Esophagus muscularis mucosa (tissue), 4 donors: ENCODE measurements at regions not wholly inside any gene's neighbourhood (a gene's known extent, or its start where the extent isn't known, plus 50 kb on each side); places are given as distances from the start of the nearest gene placed in this dataset.

ENCODE experiments used
- DNase-seq: peaks from one replicate; pipeline ENCODE4 v3.0.0-alpha.2; 2017; ENCODE audit errors: extremely low spot score
- H3K27ac ChIP-seq, 4 donors: fragments of 200-600 bp; sonication (generic); replicated peaks in 1 of 4; 1 replicate in 3 of 4; 2 replicates in 1 of 4; pipeline ENCODE4 v1.5.1; 2016 to 2019; ENCODE audit warnings: mild to moderate bottlenecking in 1 of 4
- H3K27me3 ChIP-seq, 4 donors: fragments of 200-600 bp; sonication (generic); one replicate each; pipeline versions ENCODE4 v1.5.1 to v1.6.0; 2016 to 2019
- H3K36me3 ChIP-seq, 4 donors: fragments of 200-600 bp; sonication (generic); one replicate each; pipeline ENCODE4 v1.5.1; 2016 to 2019
- H3K4me1 ChIP-seq, 4 donors: fragments of 200-600 bp; sonication (generic); one replicate each; pipeline ENCODE4 v1.5.1; 2016 to 2019
- H3K4me3 ChIP-seq, 4 donors: fragments of 200-600 bp; sonication (generic); 1 replicate in 2 of 4; 2 replicates in 2 of 4; pipeline ENCODE4 v1.5.1; 2016 to 2019; ENCODE audit warnings: mild to moderate bottlenecking in 4 of 4, moderate library complexity in 1 of 4
- H3K9me3 ChIP-seq, 4 donors: fragments of 200-600 bp; sonication (generic); 1 replicate in 3 of 4; 2 replicates in 1 of 4; pipeline ENCODE4 v1.5.1; 2016 to 2019
- EP300 ChIP-seq: sonication (generic); formaldehyde crosslinking; IDR thresholded peaks from one replicate; pipeline ENCODE4 v1.6.1; 2017; ENCODE audit warnings: antibody characterized with exemption
- POLR2A ChIP-seq: fragments of 450-650 bp; IDR thresholded peaks from one replicate; pipeline ENCODE4 v1.6.1; 2017; ENCODE audit warnings: antibody characterized with exemption, moderate library complexity, mild to moderate bottlenecking, low read depth
- POLR2AphosphoS5 ChIP-seq, 2 donors: sonication (generic); formaldehyde crosslinking; IDR thresholded peaks; one replicate each; pipeline ENCODE4 v1.6.1; 2017; ENCODE audit warnings: antibody characterized with exemption in 2 of 2
- WGBS: methylation state at CpG from one replicate; pipeline ENCODE4 v1.1.5; 2018; 5-methylcytosine and 5-hydroxymethylcytosine counted together
- intact Hi-C: fragments of 100-400 bp; cut with DNase I; formaldehyde crosslinking; loops from one replicate; pipeline ENCODE4 v1.15.1; 2023
- TF ChIP-seq, protein P1 (sequence below), 3 experiments: fragments of 200-600 bp in 2 of 3; fragments of 450-650 bp in 1 of 3; sonication (generic) in 2 of 3; IDR thresholded peaks; one replicate each; pipeline ENCODE4 v1.5.1; 2017 to 2019; ENCODE audit warnings: antibody characterized with exemption in 3 of 3, mild to moderate bottlenecking in 2 of 3, moderate library complexity in 1 of 3

DNA sequence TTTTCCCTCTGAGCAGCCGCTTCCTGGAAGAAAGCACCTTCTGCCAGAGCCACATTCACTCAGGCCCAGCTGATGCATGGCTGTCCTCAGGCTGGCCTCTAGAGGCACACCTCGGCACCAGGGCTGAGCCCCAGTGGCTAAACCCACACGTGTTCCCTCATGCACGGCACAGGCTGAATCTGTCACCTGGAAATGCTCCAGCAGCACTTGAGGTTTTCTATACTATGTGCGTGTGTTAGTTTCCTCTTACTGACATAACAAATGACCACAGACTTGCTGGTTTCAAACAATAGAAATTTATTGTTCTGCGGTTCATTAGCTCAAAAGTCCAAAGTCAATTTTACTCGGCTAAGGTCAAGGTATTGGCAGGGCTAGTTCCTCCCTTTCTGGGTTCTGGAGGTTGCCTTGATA is 141.4 kb downstream of the LRRC70 start:
- H3K4me1 ChIP-seq, result no peaks in the 10 kb centered on the region
- H3K9me3 ChIP-seq, result no peaks in the 10 kb centered on the region
- H3K27ac ChIP-seq, result no peak overlapping the region
- H3K27me3 ChIP-seq, result peaks cover 0 to 6% (median 0%) of the 10 kb centered on the region in 4 donors
- TF ChIP-seq POLR2A (no peak), EP300 (no peak), POLR2AphosphoS5 (IDR thresholded peaks at IDR 0.05) (no peak)
- TF ChIP-seq, protein P1, sequence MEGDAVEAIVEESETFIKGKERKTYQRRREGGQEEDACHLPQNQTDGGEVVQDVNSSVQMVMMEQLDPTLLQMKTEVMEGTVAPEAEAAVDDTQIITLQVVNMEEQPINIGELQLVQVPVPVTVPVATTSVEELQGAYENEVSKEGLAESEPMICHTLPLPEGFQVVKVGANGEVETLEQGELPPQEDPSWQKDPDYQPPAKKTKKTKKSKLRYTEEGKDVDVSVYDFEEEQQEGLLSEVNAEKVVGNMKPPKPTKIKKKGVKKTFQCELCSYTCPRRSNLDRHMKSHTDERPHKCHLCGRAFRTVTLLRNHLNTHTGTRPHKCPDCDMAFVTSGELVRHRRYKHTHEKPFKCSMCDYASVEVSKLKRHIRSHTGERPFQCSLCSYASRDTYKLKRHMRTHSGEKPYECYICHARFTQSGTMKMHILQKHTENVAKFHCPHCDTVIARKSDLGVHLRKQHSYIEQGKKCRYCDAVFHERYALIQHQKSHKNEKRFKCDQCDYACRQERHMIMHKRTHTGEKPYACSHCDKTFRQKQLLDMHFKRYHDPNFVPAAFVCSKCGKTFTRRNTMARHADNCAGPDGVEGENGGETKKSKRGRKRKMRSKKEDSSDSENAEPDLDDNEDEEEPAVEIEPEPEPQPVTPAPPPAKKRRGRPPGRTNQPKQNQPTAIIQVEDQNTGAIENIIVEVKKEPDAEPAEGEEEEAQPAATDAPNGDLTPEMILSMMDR (IDR thresholded peaks at IDR 0.05), result no peak
- no peak for DNase-seq
- no peaks in the 10 kb centered on the region for H3K36me3 ChIP-seq
- WGBS, result 21% methylated on average over 7 of the region's 7 CpGs
- H3K4me3 ChIP-seq, result no peak overlapping the region
- intact Hi-C loops, result no loop called here

DNA sequence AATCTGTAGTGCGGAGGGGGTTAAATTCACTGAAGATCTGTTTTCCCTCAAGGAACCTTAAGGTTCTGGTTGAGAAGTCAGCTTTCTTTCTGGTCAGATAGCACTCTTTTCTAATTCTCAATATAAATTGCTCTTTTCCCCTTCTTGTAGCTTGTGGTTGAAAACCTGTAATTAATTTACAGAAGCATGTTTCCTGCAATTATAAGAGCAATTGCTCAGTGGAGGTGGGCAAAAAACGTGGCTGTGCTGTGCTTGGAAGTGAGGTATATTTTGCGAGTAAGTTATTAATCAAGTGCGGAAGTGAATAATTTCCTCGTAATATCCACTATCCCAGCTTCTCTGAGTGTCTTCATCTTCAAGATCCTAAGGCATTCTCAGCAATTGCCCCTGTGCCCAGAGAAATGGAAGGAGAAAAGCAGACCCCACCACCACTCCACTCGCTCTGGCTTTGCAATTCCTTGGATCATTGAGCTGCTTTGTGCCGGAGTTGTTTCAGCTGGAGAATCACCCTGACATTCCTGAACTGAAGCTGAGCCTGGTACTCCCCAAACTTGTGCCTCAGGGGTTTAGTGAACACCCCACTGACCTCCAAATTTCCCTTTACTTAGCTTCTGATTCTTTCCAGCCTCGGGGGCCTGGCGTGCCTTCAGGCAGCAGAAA is 140.6 kb downstream of the LRRC70 start:
- peaks cover 0 to 6% (median 0%) of the 10 kb centered on the region in 4 donors for H3K27me3 ChIP-seq
- no peak for TF ChIP-seq POLR2A
- no peak for TF ChIP-seq POLR2AphosphoS5 (IDR thresholded peaks at IDR 0.05)
- no peak for TF ChIP-seq EP300
- TF ChIP-seq, protein P1 (IDR thresholded peaks at IDR 0.05), result no peak
- no peak overlapping the region for H3K4me3 ChIP-seq
- H3K9me3 ChIP-seq, result no peaks in the 10 kb centered on the region
- no peaks in the 10 kb centered on the region for H3K36me3 ChIP-seq
- H3K4me1 ChIP-seq, result no peaks in the 10 kb centered on the region
- intact Hi-C loops, result no loop called here
- no peak for DNase-seq
- WGBS, result 78% methylated on average over 9 of the region's 9 CpGs
- no peak overlapping the region for H3K27ac ChIP-seq

GRCh38 chr5:62718324-62718723 is 139.7 kb downstream of the LRRC70 start:
- intact Hi-C loops, result no loop called here
- H3K36me3 ChIP-seq, result no peaks in the 10 kb centered on the region
- no peaks in the 10 kb centered on the region for H3K4me1 ChIP-seq
- H3K27me3 ChIP-seq, result peaks cover 0 to 6% (median 0%) of the 10 kb centered on the region in 4 donors
- TF ChIP-seq EP300, result no peak
- TF ChIP-seq POLR2AphosphoS5 (IDR thresholded peaks at IDR 0.05), result no peak
- TF ChIP-seq, protein P1 (IDR thresholded peaks at IDR 0.05), result no peak
- no peak for TF ChIP-seq POLR2A
- no peak for DNase-seq
- H3K4me3 ChIP-seq, result no peak overlapping the region
- H3K9me3 ChIP-seq, result no peaks in the 10 kb centered on the region
- no peak overlapping the region for H3K27ac ChIP-seq
- 87% methylated on average over 2 of the region's 2 CpGs for WGBS

DNA sequence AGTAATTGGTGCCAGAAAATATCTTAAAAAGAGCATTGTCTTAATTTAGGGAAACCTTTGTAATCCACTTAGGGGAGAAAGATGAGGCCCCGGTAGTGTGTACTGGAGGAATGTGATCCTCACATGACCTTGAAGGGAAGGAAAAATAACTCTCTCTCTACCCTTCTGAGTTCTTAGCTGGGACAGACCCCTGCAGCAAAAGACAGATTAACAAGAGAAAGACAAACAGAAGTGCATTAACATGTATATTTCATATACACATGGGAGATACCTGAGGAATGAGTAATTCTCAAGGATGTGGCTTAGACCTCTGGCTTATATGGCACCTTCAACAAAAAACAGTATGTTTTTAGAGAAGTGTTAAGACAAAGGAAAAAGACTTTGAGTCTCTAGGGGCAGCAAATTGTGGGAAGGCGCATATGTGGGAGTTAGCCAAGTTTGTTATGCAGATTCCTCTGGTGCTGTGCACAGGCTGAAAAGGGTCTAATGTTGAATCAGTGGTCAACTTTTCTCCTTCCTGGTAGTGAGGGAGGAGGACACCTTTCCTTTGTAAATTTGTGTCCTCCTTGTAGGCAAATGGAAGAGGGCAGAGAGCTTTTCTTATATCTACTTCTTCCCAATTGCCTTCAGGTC is 138.8 kb downstream of the LRRC70 start:
- 49% methylated on average over 2 of the region's 2 CpGs for WGBS
- H3K36me3 ChIP-seq, result no peaks in the 10 kb centered on the region
- peaks cover 0 to 6% (median 0%) of the 10 kb centered on the region in 4 donors for H3K27me3 ChIP-seq
- DNase-seq, result no peak
- intact Hi-C loops, result no loop called here
- H3K4me3 ChIP-seq, result no peak overlapping the region
- TF ChIP-seq, protein P1 (IDR thresholded peaks at IDR 0.05), result no peak
- TF ChIP-seq EP300 (no peak), POLR2A (no peak), POLR2AphosphoS5 (IDR thresholded peaks at IDR 0.05) (no peak)
- H3K27ac ChIP-seq, result no peak overlapping the region
- H3K9me3 ChIP-seq, result no peaks in the 10 kb centered on the region
- H3K4me1 ChIP-seq, result no peaks in the 10 kb centered on the region
